LNCaP clone FGC (cell line): ENCODE measurements at regions not wholly inside any gene's neighbourhood (a gene's known extent, or its start where the extent isn't known, plus 50 kb on each side); places are given as distances from the start of the nearest gene placed in this dataset.

Source experiments
- DNase-seq: peaks from one replicate; pipeline ENCODE4 v3.0.0-alpha.2; 2011; ENCODE audit warnings: low read depth
- H3K4me3 ChIP-seq: 2 replicates; pipeline ENCODE4 v1.5.1; 2011; ENCODE audit warnings: mild to moderate bottlenecking, low read depth, low read length, control low read depth
- TF ChIP-seq, protein P1 (sequence below): IDR thresholded peaks from 2 replicates; pipeline ENCODE4 v1.5.1; 2012; ENCODE audit warnings: mild to moderate bottlenecking; ENCODE audit not compliant: control insufficient read depth, insufficient read depth; ENCODE audit errors: extremely low read depth

GRCh38 chr18:38698088-38698487, 1132.5 kb upstream of the CELF4 start:
- TF ChIP-seq, protein P1, sequence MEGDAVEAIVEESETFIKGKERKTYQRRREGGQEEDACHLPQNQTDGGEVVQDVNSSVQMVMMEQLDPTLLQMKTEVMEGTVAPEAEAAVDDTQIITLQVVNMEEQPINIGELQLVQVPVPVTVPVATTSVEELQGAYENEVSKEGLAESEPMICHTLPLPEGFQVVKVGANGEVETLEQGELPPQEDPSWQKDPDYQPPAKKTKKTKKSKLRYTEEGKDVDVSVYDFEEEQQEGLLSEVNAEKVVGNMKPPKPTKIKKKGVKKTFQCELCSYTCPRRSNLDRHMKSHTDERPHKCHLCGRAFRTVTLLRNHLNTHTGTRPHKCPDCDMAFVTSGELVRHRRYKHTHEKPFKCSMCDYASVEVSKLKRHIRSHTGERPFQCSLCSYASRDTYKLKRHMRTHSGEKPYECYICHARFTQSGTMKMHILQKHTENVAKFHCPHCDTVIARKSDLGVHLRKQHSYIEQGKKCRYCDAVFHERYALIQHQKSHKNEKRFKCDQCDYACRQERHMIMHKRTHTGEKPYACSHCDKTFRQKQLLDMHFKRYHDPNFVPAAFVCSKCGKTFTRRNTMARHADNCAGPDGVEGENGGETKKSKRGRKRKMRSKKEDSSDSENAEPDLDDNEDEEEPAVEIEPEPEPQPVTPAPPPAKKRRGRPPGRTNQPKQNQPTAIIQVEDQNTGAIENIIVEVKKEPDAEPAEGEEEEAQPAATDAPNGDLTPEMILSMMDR: no peak
- DNase-seq: no peak
- H3K4me3 ChIP-seq: no peak overlapping the region

GRCh38 chr18:38695559-38696280, 1130.1 kb upstream of the CELF4 start:
- no peak for DNase-seq
- TF ChIP-seq, protein P1: no peak
- H3K4me3 ChIP-seq: no peak overlapping the region

DNA sequence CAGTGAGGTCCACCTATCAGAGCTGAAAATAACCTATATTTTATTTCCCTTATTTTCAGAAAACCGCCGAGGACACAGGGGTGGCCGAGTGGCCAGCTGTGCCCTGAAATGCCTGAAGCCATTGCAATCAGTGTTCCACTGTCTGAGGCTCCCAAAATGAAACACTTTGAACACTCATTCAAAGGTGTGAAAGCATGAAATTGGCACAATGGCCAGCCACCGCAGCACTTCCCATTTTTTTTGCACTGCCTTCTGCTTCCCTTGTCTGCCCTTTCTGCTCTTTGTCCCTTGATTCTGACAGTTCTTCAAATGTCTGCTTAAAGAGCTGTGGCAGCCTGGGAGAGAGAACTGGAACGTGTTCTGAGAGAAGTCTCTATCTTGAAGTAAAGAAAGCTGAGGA, 1127.5 kb upstream of the CELF4 start:
- no peak overlapping the region for H3K4me3 ChIP-seq
- no peak for DNase-seq
- TF ChIP-seq, protein P1: no peak

- no peak for DNase-seq
- TF ChIP-seq, protein P1: no peak
- H3K4me3 ChIP-seq: no peak overlapping the region
These were observed 1125.0 kb upstream of the CELF4 start for GRCh38 chr18:38690626-38691025.

DNA sequence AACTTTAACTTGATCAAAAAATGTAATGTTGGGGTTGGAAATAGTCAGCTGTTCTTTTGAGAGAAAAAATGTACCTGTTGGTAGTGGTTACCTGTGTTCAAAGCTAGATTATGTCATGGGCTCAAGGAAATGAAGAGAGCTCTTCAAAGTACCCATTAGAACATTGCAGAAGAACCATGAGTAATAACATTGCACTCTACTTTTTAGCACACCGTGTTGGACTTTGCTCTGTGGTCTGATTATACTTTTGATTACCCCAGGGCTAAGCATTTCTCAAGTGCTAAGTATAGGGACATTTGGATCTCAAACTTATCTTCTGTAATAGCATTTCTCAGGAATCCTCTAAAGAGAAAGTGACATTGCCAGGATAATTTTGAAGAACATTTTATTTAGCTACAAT, 1122.8 kb upstream of the CELF4 start:
- DNase-seq: no peak
- TF ChIP-seq, protein P1: no peak
- H3K4me3 ChIP-seq: no peak overlapping the region

DNA sequence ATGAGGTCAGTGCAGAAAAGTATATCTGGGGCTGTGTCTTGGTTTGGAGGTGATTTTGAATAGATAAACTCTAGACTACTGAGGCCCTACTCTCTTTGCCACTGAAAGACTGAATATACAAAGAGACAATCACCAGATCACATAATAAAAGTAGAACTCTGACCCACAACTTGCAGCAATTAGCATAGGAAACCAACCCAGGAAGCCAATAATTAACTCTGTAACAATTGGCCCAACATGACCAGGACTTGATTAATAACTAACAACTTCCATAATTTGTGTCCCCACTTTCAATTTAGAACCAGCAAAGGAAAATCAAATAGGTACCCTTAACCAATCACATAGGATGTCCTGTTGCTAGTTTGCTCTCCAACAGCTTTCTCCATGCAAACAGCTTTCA, 1104.9 kb upstream of the CELF4 start:
- DNase-seq: no peak
- TF ChIP-seq, protein P1: no peak
- no peak overlapping the region for H3K4me3 ChIP-seq

DNA sequence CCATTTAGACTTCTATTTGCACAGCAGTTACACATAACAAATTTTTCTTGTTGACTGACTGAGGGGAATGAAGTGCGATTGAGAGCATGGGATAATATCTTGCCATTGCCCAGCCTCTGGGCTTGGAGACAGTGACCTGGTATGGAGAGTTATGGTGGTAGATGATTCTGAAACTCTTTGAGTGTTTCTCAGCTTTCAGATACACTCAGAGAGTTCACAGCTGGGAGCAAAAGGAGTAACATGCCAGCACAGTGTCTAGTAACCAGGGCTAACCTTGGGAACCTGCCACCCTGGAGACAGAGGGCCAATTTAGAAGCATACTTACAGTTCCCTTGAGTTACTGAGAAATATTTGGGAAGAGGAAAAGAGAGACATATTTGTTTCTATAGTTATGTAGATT, 1099.3 kb upstream of the CELF4 start:
- H3K4me3 ChIP-seq: no peak overlapping the region
- TF ChIP-seq, protein P1: no peak
- no peak for DNase-seq
